HG03108 (cell line): ENCODE measurements at regions not wholly inside any gene's neighbourhood (a gene's known extent, or its start where the extent isn't known, plus 50 kb on each side); places are given as distances from the start of the nearest gene placed in this dataset.

Source experiments
- ATAC-seq: cut with Tn5 transposase; IDR thresholded peaks from one replicate; pipeline ENCODE4 v1.9.1; 2021; ENCODE audit warnings: moderate library complexity; ENCODE audit not compliant: unreplicated experiment

- no peak for ATAC-seq
These were observed 56.8 kb upstream of the TPM1 start for GRCh38 chr15:62985768-62986167.

DNA sequence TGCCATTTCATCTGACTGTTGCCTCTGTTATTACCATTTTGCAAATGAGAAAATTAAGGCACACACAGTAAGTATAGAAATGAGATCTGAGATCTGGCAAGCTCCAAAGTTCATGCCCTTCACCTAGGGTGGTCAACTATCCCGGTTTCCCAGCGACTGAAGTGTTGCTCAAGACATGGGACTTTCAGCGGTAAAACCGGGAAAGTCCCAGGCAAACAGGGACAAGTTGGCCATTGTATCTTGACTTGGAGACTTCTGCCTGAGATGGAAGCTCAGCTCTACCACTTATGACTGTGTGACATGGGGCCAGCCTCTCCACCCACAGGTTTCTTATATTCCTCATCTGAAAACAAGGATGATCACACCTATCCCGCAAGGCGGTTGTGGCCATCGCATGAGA, 55.6 kb upstream of the TPM1 start:
- no peak for ATAC-seq

DNA sequence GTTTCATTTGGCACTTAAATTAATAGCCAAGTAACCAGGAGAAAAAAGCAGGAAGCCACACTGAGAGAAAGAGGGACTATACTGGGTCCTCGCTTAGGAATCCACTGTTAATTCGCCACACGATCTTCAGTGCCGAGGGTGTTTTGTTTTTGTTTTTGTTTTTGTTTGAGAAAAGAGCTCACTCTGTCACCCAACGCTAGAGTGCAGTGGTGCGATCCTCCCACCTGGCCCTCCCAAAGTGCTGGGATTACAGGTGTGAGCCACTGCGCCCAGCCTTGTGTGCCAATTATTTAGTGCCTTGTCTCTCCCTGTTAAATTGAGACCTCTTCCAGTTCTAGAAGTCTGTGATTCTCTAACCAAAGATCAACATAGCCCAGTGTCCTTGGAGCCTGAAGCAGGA, 53.8 kb upstream of the TPM1 start:
- no peak for ATAC-seq

DNA sequence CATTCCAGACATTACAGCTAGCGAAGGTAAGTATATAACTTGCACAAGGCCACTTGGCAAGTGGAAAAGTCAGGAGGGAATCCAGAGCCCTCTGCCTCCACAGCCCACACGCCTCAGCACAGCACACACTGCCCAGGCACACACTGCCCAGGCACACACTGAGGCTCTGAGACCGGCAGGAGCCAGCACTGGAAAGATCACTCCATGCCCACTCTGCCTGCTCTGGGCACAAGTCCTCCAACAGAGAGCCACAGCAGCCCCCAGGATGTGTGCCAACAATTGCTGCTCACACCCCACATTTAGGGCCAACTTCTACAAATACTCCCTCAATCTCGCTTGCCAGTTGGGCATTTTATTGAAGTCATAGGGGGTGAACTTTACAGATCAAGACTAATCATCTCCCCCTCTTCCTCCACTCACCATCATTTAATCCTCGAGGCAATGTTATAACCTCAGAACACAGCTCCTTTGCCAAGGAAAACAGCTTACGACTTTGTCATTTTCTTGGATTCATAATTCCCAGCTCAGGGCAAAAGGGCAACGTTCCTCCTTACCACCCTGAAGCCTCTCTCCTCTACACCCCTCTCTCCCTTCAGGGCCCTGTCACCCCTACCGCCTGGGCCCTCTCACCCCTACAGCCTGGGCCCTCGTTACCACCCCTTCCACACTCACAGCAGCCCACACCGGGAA, 53.0 kb upstream of the TPM1 start:
- ATAC-seq, result no peak

DNA sequence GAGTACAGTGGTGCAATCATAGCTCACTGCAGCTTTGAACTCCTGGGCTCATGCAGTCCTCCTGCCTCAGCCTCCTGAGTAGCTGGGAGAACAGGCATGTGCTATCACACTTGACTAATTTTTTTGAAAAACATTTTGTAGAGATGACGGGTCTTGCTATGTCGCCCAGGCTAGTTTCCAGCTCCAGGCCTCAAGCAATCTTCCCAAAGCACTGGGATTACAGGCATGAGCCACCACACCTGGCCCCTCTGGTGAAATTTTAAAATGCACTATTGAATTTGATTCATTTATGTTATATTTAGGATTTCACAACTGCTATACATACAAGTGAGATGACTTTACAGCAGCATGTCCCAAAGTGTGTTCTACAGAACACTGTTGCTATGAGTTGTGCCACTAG, 50.8 kb upstream of the TPM1 start:
- ATAC-seq, result no peak

DNA sequence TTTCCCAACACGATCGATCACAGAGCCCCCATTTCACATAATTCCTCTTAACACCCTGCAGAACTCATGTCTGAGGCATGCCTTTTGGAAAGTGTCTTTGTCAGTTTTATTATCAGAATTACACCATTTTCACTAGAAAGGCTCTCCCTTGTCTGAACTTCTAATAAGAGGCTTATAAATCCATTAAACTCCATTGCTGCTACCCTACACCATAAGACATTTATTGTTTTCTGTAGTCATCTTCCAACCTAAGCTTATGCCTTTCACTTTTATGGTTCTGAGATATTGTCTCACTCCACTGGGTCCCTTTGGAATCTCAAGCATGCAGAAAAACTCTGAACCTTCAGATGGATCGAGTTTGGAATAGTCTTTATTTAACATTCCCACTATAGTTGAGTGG, 50.2 kb upstream of the TPM1 start:
- ATAC-seq, result no peak
